Panc1 (cell line): ENCODE measurements at regions not wholly inside any gene's neighbourhood (a gene's known extent, or its start where the extent isn't known, plus 50 kb on each side); places are given as distances from the start of the nearest gene placed in this dataset.

Experiments
- CTCF ChIP-seq: fragments of 450-650 bp; IDR thresholded peaks from 2 replicates; pipeline ENCODE4 v1.5.1; 2017; ENCODE audit warnings: mild to moderate bottlenecking
- POLR2AphosphoS5 ChIP-seq: IDR thresholded peaks from 2 replicates; pipeline ENCODE4 v1.6.1; 2012; ENCODE audit warnings: mild to moderate bottlenecking, low read depth, low read length, moderate library complexity
- SIN3A ChIP-seq: IDR thresholded peaks from 2 replicates; pipeline ENCODE4 v1.6.1; 2012; ENCODE audit warnings: low read depth, mild to moderate bottlenecking, low read length, moderate library complexity, borderline replicate concordance; ENCODE audit not compliant: insufficient read depth

- TF ChIP-seq CTCF: no peak
- TF ChIP-seq POLR2AphosphoS5: no peak
- no peak for TF ChIP-seq SIN3A
Observed at GRCh38 chr5:34411470-34412346, 244.4 kb upstream of the RAI14 start.
